Activated T-cell treated with anti-CD3 and anti-CD28 coated beads, Interleukin-2, amount 50 U/mL, for 24 hours (primary cell): ENCODE measurements at regions not wholly inside any gene's neighbourhood (a gene's known extent, or its start where the extent isn't known, plus 50 kb on each side); places are given as distances from the start of the nearest gene placed in this dataset.

ENCODE experiments used
- DNase-seq: peaks from one replicate; pipeline ENCODE4 v3.0.0-alpha.2; 2020
- H3K27ac Mint-ChIP-seq: 2 replicates; pipeline ENCODE4 v1.8.0; 2020; ENCODE audit warnings: mild to moderate bottlenecking, mixed read lengths
- H3K27me3 Mint-ChIP-seq: 2 replicates; pipeline ENCODE4 v1.8.0; 2020; ENCODE audit warnings: mixed read lengths
- H3K36me3 Mint-ChIP-seq: 2 replicates; pipeline ENCODE4 v1.8.0; 2020; ENCODE audit warnings: low read depth, mixed read lengths
- H3K4me1 Mint-ChIP-seq: 2 replicates; pipeline ENCODE4 v1.8.0; 2020; ENCODE audit warnings: low read depth, mixed read lengths
- H3K4me3 Mint-ChIP-seq: 2 replicates; pipeline ENCODE4 v1.8.0; 2020; ENCODE audit warnings: mild to moderate bottlenecking, moderate library complexity, mixed read lengths
- H3K9me3 Mint-ChIP-seq: 2 replicates; pipeline ENCODE4 v1.8.0; 2020; ENCODE audit warnings: mixed read lengths

GRCh38 chr2:78864205-78864604 lies 161.3 kb upstream of the REG3G start:
- H3K36me3 Mint-ChIP-seq: no peaks in the 10 kb centered on the region
- no peaks in the 10 kb centered on the region for H3K4me1 Mint-ChIP-seq
- H3K27me3 Mint-ChIP-seq: no peaks in the 10 kb centered on the region
- H3K27ac Mint-ChIP-seq: no peak overlapping the region
- no peak overlapping the region for H3K4me3 Mint-ChIP-seq
- DNase-seq: no peak
- H3K9me3 Mint-ChIP-seq: peaks cover 19% of the 10 kb centered on the region

DNA sequence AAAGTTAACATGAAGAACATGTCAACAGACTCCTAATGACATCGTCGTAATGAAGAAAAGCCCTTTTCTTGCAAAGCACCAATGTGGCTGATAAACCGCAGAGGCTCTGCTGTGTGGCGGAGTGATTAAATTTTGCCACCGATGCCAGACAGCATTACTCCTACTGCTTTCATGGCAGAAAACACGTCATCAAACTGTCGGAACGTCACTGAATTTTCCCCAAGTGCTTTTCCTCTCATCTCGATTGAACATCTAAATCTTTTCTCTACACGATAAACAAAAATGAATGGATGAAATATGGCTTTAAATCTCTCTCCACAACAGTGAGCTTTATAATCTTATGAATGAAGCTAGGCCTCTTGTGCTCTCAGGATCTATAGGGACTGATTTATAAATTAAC lies 159.8 kb upstream of the REG3G start:
- Mint-ChIP-seq H3K36me3 (no peaks in the 10 kb centered on the region), H3K27ac (no peak overlapping the region), H3K9me3 (peaks cover 19% of the 10 kb centered on the region), H3K27me3 (no peaks in the 10 kb centered on the region), H3K4me3 (no peak overlapping the region), H3K4me1 (no peaks in the 10 kb centered on the region)
- no peak for DNase-seq

DNA sequence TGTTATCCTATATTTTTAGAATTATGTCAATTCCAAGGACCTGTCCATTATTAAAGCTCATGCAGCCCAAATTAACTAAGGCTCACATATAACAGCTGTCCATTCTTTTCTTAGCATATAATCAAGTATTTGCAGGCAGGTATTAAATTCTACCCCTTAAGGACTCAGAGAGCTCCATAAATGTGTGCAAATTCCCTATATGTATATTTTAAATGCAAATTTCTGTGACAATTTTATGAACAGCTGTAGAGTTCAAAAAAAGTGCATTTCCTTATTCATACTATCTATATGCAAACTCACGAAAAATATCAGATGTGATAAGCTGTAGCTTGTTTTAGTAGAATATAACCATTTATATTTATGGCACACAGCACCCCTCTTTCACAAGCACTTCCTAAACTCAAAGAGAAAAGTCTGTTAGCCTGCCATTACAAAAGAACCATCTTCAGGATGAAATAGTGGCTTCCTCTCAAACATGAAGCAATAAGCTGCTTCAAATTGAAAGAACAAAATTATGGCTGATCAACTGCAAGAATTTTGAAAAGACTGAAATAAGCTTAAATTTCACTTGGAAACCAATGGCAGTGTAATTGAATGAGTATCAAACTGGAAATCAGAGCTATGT lies 155.0 kb upstream of the REG3G start:
- Mint-ChIP-seq H3K9me3 (peaks cover 7% of the 10 kb centered on the region), H3K4me3 (no peak overlapping the region), H3K27ac (no peak overlapping the region), H3K27me3 (no peaks in the 10 kb centered on the region), H3K4me1 (no peaks in the 10 kb centered on the region), H3K36me3 (no peaks in the 10 kb centered on the region)
- no peak for DNase-seq

GRCh38 chr2:78873526-78873925 lies 152.0 kb upstream of the REG3G start:
- Mint-ChIP-seq H3K4me3 (no peak overlapping the region), H3K9me3 (peaks cover 7% of the 10 kb centered on the region), H3K4me1 (no peaks in the 10 kb centered on the region), H3K27me3 (no peaks in the 10 kb centered on the region), H3K27ac (no peak overlapping the region), H3K36me3 (no peaks in the 10 kb centered on the region)
- DNase-seq: no peak

DNA sequence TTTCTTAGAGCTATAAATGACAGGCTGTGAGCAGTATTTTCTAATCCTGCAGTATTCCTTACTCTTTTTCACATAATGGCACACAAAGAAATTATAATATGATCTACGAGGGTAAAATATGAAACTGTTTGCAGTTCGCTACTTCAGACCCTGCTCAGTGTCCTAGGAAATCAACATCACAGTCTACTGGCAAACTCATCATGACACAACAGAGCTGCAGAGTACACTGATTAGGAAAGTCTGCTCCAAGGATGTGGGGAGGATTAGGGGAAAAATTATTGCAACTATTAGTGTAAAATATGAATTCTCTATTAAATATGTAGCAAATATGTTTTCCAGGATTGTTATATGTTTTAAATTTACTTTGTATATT lies 149.2 kb upstream of the REG3G start:
- Mint-ChIP-seq H3K9me3 (peaks cover 13% of the 10 kb centered on the region), H3K36me3 (no peaks in the 10 kb centered on the region), H3K27me3 (no peaks in the 10 kb centered on the region), H3K4me3 (no peak overlapping the region), H3K4me1 (no peaks in the 10 kb centered on the region), H3K27ac (no peak overlapping the region)
- DNase-seq: no peak

GRCh38 chr2:78887446-78887845 lies 138.1 kb upstream of the REG3G start:
- Mint-ChIP-seq H3K27ac (no peak overlapping the region), H3K4me1 (no peaks in the 10 kb centered on the region), H3K4me3 (no peak overlapping the region), H3K36me3 (no peaks in the 10 kb centered on the region), H3K27me3 (no peaks in the 10 kb centered on the region), H3K9me3 (peaks cover 19% of the 10 kb centered on the region)
- DNase-seq: no peak

DNA sequence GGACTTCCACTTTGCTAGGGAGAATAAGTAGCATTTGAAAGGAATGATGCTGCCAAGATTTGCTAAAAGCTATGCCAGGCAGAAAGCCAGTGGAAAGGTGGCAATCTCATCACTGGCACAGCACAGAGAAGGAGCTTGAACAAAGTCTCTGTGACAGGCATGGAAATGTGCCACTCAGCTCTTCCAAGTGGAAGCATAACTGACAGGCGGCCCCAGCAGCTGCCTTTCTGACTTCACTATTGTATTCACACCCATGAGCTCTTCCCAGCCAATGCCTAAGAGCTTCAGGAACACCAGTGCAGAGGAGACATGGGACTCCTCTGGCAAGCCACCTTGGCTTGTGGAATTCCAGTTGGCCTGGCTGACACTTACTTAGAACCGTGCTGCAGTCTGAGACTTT lies 134.6 kb upstream of the REG3G start:
- H3K4me3 Mint-ChIP-seq: no peak overlapping the region
- no peak overlapping the region for H3K27ac Mint-ChIP-seq
- H3K4me1 Mint-ChIP-seq: no peaks in the 10 kb centered on the region
- no peak for DNase-seq
- H3K9me3 Mint-ChIP-seq: peaks cover 11% of the 10 kb centered on the region
- H3K27me3 Mint-ChIP-seq: no peaks in the 10 kb centered on the region
- no peaks in the 10 kb centered on the region for H3K36me3 Mint-ChIP-seq

DNA sequence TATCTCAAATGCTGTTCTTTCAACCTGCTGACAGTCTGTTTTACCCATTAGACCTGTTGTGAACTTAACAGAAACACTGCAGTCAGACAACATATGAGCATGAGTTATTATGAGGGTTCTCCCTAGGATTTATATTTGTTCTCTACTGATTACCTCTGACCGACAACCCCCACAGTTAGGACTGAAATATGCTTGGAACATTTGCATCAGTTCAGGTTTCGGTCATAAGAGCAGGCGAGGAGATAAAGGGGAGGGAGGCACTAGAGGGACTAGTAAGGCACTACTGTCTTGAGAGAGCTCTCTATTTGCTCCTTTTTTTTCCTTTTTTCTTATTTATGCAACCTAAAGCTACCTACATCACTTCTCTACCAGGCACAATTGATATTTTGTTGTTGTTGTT lies 133.2 kb upstream of the REG3G start:
- Mint-ChIP-seq H3K27me3 (no peaks in the 10 kb centered on the region), H3K9me3 (peaks cover 14% of the 10 kb centered on the region), H3K4me3 (no peak overlapping the region), H3K27ac (no peak overlapping the region), H3K36me3 (no peaks in the 10 kb centered on the region), H3K4me1 (no peaks in the 10 kb centered on the region)
- no peak for DNase-seq

DNA sequence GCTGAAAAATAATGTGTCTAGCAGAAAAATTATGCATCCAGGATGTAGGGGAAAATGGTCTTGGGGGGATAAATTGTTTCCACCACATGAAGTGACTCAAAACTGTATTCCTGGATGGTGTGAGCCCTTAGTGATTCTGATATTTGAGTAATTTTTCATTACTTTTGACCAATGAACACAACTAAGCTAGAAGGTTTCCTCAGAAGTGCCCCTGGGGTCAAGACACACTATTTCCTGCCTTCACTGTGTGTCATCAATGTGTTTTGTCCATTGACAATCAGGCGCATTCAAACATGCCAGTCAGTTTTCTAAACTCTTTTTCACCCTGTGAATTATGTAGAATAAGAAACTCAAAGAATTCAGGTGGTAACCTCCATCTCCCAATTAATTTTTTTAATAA lies 130.5 kb upstream of the REG3G start:
- DNase-seq: no peak
- Mint-ChIP-seq H3K36me3 (no peaks in the 10 kb centered on the region), H3K27me3 (no peaks in the 10 kb centered on the region), H3K27ac (no peak overlapping the region), H3K4me3 (no peak overlapping the region), H3K9me3 (peaks cover 20% of the 10 kb centered on the region), H3K4me1 (no peaks in the 10 kb centered on the region)

DNA sequence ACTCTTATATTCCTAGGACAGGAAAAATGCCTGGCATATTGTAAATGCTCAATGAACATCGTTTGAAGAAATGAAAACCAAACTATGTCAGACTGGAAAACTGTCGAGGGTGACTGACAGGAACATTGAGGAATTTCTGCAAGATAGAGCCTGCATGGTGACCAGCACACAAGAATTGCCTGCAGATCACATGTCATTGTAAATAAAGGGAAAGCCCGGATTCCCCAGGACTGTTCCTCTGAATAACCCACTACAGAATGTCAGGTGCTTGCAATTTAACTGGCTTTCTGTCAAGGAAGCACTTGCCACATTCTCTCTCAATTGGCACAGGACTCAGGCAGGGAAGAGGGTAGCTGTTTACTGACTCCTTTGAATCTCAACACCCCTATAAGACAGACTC lies 129.0 kb upstream of the REG3G start:
- no peaks in the 10 kb centered on the region for H3K4me1 Mint-ChIP-seq
- no peak overlapping the region for H3K4me3 Mint-ChIP-seq
- H3K27ac Mint-ChIP-seq: no peak overlapping the region
- H3K27me3 Mint-ChIP-seq: no peaks in the 10 kb centered on the region
- DNase-seq: no peak
- H3K9me3 Mint-ChIP-seq: peaks cover 22% of the 10 kb centered on the region
- H3K36me3 Mint-ChIP-seq: no peaks in the 10 kb centered on the region

DNA sequence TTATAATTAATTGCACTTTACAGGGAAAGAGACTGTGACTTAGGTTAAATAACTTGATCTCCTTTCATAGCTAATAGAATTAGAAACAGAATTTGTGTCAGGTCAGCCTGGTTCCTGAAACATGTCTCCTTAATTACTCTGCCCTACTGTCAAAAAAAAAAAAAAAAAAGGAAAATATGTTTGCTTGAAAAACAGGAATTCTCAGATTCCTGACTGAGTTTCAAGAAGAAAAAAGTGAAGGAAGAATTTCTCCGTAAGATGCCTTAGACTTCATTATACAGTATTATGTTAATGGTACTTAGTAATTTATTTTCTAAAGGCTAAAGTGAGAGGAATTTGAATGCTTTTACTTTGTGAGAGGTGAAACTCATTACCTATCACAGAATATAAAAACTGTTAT lies 118.4 kb upstream of the REG3G start:
- Mint-ChIP-seq H3K36me3 (no peaks in the 10 kb centered on the region), H3K4me3 (no peak overlapping the region), H3K4me1 (no peaks in the 10 kb centered on the region), H3K27ac (no peak overlapping the region), H3K9me3 (peaks cover 3% of the 10 kb centered on the region), H3K27me3 (no peaks in the 10 kb centered on the region)
- no peak for DNase-seq

GRCh38 chr2:78908973-78909372 lies 116.5 kb upstream of the REG3G start:
- H3K4me3 Mint-ChIP-seq: no peak overlapping the region
- no peak overlapping the region for H3K27ac Mint-ChIP-seq

DNA sequence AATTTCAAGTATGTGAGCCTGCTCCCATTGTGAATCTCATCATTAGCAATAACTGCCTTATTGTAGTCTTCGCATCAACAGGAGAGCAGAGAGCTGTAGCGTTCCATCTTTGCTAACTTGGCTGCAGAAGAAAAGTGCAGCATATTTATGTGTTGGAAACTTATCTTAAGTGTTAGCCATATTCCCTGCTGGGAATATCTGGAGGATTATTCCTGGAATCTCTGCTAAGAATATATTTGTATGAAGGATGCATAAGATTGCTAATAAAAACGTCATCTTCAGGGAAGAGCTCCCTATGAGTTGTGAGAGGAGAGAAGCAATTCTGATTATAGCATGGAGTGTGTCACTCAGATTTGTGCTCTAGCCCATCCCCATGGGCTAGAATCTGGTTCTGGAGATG lies 115.1 kb upstream of the REG3G start:
- Mint-ChIP-seq H3K27ac (no peak overlapping the region), H3K9me3 (peaks cover 7% of the 10 kb centered on the region), H3K36me3 (no peaks in the 10 kb centered on the region), H3K27me3 (no peaks in the 10 kb centered on the region), H3K4me1 (no peaks in the 10 kb centered on the region), H3K4me3 (no peak overlapping the region)
- no peak for DNase-seq

More at GRCh38 chr2:78908973-78909372, 116.5 kb upstream of the REG3G start:
- Mint-ChIP-seq H3K36me3 (no peaks in the 10 kb centered on the region), H3K4me1 (no peaks in the 10 kb centered on the region), H3K9me3 (peaks cover 3% of the 10 kb centered on the region), H3K27me3 (no peaks in the 10 kb centered on the region)
- no peak for DNase-seq

- no peak overlapping the region for H3K27ac Mint-ChIP-seq
- H3K9me3 Mint-ChIP-seq: peaks cover 5% of the 10 kb centered on the region
- H3K36me3 Mint-ChIP-seq: no peaks in the 10 kb centered on the region
- no peaks in the 10 kb centered on the region for H3K4me1 Mint-ChIP-seq
- H3K27me3 Mint-ChIP-seq: no peaks in the 10 kb centered on the region
- no peak for DNase-seq
- H3K4me3 Mint-ChIP-seq: no peak overlapping the region
Observed at GRCh38 chr2:78913257-78913656, 112.2 kb upstream of the REG3G start.

DNA sequence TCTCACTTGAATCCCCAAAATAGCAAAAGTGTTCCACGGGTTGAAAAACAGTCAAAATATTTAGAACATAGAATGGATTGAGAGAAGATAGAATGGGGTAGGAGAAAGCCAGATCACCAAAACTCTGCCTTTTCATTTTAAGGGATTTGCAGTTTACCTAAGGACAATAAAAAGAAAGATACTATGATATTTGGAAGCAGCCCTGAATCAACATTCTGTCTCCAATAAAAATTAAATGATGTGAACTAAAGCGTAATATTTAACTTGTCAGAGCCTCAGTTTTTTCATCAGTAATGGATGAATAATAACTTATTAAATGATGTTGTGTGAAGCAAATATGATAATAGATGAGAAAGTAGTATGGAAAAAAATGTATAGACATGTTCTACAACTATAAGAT lies 100.2 kb upstream of the REG3G start:
- Mint-ChIP-seq H3K36me3 (no peaks in the 10 kb centered on the region), H3K4me1 (no peaks in the 10 kb centered on the region), H3K4me3 (no peak overlapping the region), H3K27ac (no peak overlapping the region), H3K27me3 (no peaks in the 10 kb centered on the region), H3K9me3 (peaks cover 32% of the 10 kb centered on the region)
- no peak for DNase-seq

DNA sequence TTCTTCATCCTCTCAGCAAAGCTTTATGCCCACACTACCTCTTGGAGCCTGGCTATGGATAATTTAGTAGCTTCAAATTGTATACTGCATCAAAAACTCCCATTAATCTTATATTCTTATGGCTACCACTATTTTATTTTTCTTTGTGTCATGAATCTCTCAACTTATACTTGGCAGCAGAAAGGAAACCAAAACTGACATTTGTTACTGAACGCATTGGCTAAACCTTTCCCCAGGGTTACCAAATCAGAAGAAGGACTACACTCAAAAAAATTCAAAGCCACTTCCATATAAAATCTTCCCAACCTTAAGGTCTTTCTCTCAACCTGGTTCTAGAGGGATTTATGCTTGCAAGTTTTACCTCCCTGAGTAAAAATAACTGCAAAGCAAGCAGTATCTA lies 97.0 kb upstream of the REG3G start:
- no peak overlapping the region for H3K27ac Mint-ChIP-seq
- H3K36me3 Mint-ChIP-seq: no peaks in the 10 kb centered on the region
- peaks cover 22% of the 10 kb centered on the region for H3K9me3 Mint-ChIP-seq
- H3K27me3 Mint-ChIP-seq: no peaks in the 10 kb centered on the region
- H3K4me1 Mint-ChIP-seq: no peaks in the 10 kb centered on the region
- DNase-seq: no peak
- no peak overlapping the region for H3K4me3 Mint-ChIP-seq
